ENCODE measurements at regions not wholly inside any gene's neighbourhood (a gene's known extent, or its start where the extent isn't known, plus 50 kb on each side); places are given as distances from the start of the nearest gene placed in this dataset.
"Not testable (repeated sequence)": the region's sequence is repeated elsewhere in the genome, so short reads cannot be mapped to it uniquely, and the experiment has no call there.

DNA sequence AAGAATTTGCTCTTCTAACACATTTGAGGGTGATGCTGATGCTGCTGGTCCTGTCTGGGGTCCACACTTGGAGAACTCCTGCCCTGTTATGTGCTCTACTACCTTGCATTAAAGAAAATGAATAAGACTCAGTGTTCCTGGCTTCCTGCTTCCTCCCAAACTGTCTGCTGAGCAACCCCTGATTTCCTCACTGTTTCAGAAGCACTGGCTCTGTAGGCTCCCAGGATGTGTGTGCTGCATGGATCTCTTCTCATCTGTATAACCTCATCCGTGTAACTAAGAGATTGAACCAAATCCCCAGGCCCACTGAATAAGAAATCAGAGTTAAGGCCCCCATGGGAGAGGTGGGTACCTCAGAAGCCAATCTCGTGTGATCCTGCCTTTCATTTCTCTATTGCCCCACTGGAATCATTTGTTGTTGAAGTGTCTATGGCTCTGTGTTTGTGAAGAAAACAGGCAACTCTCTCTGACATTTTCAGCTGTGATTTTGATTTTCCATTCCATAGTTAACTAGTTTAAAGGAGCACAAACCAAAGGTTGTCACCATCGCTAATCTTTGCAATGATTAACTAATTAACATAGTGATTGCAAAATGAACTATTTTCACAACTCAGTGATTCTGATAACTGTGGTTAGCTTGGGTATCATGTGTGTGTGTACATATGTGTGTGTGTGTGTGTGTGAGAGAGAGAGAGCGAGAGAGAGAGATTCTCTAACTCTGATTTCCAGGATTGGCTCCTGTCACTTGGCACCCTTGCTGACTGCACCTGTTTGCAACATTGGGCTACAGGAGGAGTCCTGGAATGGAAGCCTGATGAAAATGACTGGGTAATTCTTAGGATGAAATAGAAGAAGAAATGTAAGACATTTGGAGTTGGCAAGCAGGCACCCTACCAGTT is 196.2 kb downstream of the SLC38A4 start:
- peaks cover 4% of the 10 kb centered on the region for H3K4me1 Mint-ChIP-seq (ENCODE audit: low read depth)
- DNase-seq (ENCODE audit: low spot score), result no peak

GRCh38 chr12:46628176-46628575 is 197.6 kb downstream of the SLC38A4 start:
- no peak for DNase-seq (ENCODE audit: low spot score)
- Mint-ChIP-seq H3K27ac (no peak overlapping the region), H3K4me3 (no peak overlapping the region), H3K36me3 (ENCODE audit: low read depth) (peaks cover 8% of the 10 kb centered on the region), H3K27me3 (ENCODE audit: low read depth) (no peaks in the 10 kb centered on the region), H3K9me3 (no peaks in the 10 kb centered on the region), H3K4me1 (ENCODE audit: low read depth) (peaks cover 5% of the 10 kb centered on the region)

More for the DNA sequence above, 196.2 kb downstream of the SLC38A4 start:
- Mint-ChIP-seq H3K27ac (no peak overlapping the region), H3K27me3 (ENCODE audit: low read depth) (no peaks in the 10 kb centered on the region), H3K4me3 (no peak overlapping the region), H3K9me3 (peaks cover 7% of the 10 kb centered on the region), H3K36me3 (ENCODE audit: low read depth) (peaks cover 12% of the 10 kb centered on the region)

GRCh38 chr12:46627686-46628085 is 198.1 kb downstream of the SLC38A4 start:
- Mint-ChIP-seq H3K4me3 (no peak overlapping the region), H3K27me3 (ENCODE audit: low read depth) (no peaks in the 10 kb centered on the region), H3K4me1 (ENCODE audit: low read depth) (peaks cover 5% of the 10 kb centered on the region), H3K9me3 (no peaks in the 10 kb centered on the region), H3K27ac (no peak overlapping the region), H3K36me3 (ENCODE audit: low read depth) (peaks cover 8% of the 10 kb centered on the region)
- no peak for DNase-seq (ENCODE audit: low spot score)

DNA sequence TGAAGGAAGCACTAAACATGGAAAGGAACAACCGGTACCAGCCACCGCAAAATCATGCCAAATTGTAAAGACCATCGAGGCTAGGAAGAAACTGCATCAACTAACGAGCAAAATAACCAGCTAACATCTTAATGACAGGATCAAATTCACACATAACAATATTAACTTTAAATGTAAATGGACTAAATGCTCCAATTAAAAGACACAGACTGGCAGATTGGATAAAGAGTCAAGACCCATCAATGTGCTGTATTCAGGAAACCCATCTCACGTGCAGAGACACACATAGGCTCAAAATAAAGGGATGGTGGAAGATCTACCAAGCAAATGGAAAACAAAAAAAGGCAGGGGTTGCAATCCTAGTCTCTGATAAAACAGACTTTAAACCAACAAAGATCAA is 206.3 kb downstream of the SLC38A4 start:
- H3K27ac Mint-ChIP-seq; H3K27me3 Mint-ChIP-seq (ENCODE audit: low read depth); H3K4me1 Mint-ChIP-seq (ENCODE audit: low read depth); DNase-seq (ENCODE audit: low spot score); H3K4me3 Mint-ChIP-seq: not testable (repeated sequence)
- peaks cover 30% of the 10 kb centered on the region for H3K36me3 Mint-ChIP-seq (ENCODE audit: low read depth)
- peaks cover 39% of the 10 kb centered on the region for H3K9me3 Mint-ChIP-seq

- DNase-seq (ENCODE audit: low spot score); H3K27ac Mint-ChIP-seq; H3K4me3 Mint-ChIP-seq; H3K4me1 Mint-ChIP-seq (ENCODE audit: low read depth); H3K27me3 Mint-ChIP-seq (ENCODE audit: low read depth): not testable (repeated sequence)
- peaks cover 51% of the 10 kb centered on the region for H3K9me3 Mint-ChIP-seq
- H3K36me3 Mint-ChIP-seq (ENCODE audit: low read depth), result peaks cover 41% of the 10 kb centered on the region
Measured at GRCh38 chr12:46617737-46618136, 208.1 kb downstream of the SLC38A4 start.

DNA sequence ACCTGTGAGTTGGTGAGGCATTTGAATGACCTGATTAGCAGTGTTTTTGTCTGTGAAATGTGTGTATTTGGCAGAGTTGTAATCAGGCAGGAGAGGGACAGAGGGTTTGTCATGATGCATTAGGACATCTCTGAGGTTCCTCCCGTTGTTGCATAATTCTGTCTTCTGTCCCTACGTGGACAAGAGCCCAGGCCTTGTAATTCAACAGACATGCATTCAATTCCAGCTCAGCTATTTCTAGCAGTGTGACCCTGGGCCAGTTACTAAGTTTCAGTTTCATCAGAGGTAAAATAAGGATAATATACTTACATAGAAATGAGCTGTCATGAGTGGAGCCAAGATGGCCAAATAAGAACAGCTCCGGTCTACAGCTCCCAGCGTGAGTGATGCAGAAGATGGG is 208.6 kb downstream of the SLC38A4 start:
- no peak overlapping the region for H3K27ac Mint-ChIP-seq
- no peak overlapping the region for H3K4me3 Mint-ChIP-seq
- no peaks in the 10 kb centered on the region for H3K27me3 Mint-ChIP-seq (ENCODE audit: low read depth)
- H3K36me3 Mint-ChIP-seq (ENCODE audit: low read depth), result peaks cover 45% of the 10 kb centered on the region
- peaks cover 57% of the 10 kb centered on the region for H3K9me3 Mint-ChIP-seq
- H3K4me1 Mint-ChIP-seq (ENCODE audit: low read depth), result peaks cover 6% of the 10 kb centered on the region
- DNase-seq (ENCODE audit: low spot score), result no peak

DNA sequence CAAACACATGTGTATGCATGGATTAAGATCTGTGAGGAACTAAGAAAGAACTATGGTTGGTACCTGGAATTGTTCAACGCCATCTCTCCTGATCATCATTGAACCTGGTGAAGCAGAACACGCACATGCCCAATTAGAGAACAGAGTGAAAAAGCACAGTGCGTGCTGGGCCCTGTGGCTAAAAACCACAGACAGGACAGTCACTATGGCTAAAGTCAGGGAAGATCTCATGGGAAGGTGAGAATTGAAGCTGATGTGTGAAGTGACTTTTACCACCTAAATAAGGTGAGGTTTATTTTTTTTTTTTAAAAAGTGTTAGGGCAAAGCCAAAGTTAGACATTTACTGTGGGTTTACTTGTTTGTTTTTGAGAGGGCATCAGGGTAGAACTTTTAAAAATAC is 215.0 kb downstream of the SLC38A4 start:
- Mint-ChIP-seq H3K4me1 (ENCODE audit: low read depth) (peaks cover 41% of the 10 kb centered on the region), H3K27me3 (ENCODE audit: low read depth) (no peaks in the 10 kb centered on the region), H3K4me3 (no peak overlapping the region), H3K36me3 (ENCODE audit: low read depth) (peaks cover 45% of the 10 kb centered on the region), H3K9me3 (peaks cover 56% of the 10 kb centered on the region), H3K27ac (no peak overlapping the region)
- no peak for DNase-seq (ENCODE audit: low spot score)

DNA sequence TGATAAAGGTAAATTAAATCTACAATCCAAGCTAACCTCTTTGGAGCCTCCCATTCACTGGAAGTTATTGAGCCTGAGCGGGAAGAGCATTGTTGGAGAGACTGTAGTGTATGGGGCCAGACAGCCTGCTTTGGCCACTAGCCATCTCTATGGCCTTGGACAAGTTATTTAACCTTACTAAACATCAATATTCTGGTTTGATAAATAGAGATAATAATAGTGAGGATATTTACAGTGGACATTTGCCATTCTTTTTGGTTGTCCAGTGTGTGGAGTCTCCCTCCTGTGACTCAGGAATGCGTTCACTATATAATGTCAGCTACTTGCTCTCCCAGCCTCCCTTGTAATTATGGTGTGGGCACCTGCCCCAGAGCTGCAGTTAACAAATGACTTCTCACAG is 216.1 kb downstream of the SLC38A4 start:
- peaks cover 42% of the 10 kb centered on the region for H3K4me1 Mint-ChIP-seq (ENCODE audit: low read depth)
- H3K27ac Mint-ChIP-seq, result peak overlapping the region; percentile 86
- no peaks in the 10 kb centered on the region for H3K27me3 Mint-ChIP-seq (ENCODE audit: low read depth)
- peaks cover 45% of the 10 kb centered on the region for H3K36me3 Mint-ChIP-seq (ENCODE audit: low read depth)
- peaks cover 54% of the 10 kb centered on the region for H3K9me3 Mint-ChIP-seq
- no peak for DNase-seq (ENCODE audit: low spot score)
- peak overlapping the region; percentile 76 for H3K4me3 Mint-ChIP-seq

GRCh38 chr12:46609273-46609623 is 216.5 kb downstream of the SLC38A4 start:
- peak; percentile 34 for DNase-seq (ENCODE audit: low spot score)
- Mint-ChIP-seq H3K4me1 (ENCODE audit: low read depth) (peaks cover 42% of the 10 kb centered on the region), H3K27ac (peak overlapping the region; percentile 86), H3K36me3 (ENCODE audit: low read depth) (peaks cover 46% of the 10 kb centered on the region), H3K9me3 (peaks cover 54% of the 10 kb centered on the region), H3K27me3 (ENCODE audit: low read depth) (no peaks in the 10 kb centered on the region), H3K4me3 (peak overlapping the region; percentile 76)

DNA sequence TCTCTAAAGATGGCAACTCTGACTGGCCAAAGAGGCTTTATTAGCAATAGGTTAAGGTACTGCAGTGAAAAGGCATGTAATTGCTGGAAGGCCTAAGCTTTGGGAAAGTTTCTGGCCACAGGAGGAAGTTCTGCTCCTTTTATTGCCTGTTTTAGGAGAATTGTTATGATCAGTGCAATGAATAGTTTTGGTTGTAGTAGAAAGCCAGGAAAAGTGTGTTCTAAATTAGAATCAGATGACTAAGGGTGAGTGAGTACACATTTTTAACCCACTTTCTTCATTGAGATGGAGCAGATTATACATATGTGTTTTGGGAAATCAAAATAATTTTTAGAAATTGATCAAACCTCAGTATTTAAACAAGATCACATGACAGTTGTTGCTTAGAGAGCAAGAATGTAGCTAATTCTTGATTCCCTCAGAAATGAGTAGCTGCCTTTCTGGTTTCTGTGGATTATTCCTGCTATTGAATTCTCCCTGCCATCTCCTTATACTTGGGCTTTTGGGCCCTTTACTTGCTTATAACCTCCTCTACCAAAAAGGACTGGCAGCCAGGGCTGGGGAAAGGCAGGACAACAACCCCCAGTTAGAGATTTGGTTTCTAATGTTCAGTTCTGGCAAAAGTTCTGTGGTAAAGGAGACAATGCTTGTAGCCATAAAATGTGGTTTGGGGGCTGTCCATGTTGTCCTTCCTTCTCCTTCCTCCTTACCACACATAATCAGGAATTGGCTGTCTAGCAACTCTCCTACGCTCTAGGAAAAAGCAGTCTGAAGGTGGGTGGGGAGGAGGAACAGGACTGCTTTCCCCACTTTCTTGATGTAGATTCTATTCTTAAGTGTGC is 217.1 kb downstream of the SLC38A4 start:
- H3K4me1 Mint-ChIP-seq (ENCODE audit: low read depth), result peaks cover 42% of the 10 kb centered on the region
- peak overlapping the region; percentile 76 for H3K4me3 Mint-ChIP-seq
- no peak for DNase-seq (ENCODE audit: low spot score)
- peaks cover 46% of the 10 kb centered on the region for H3K36me3 Mint-ChIP-seq (ENCODE audit: low read depth)
- H3K27me3 Mint-ChIP-seq (ENCODE audit: low read depth), result no peaks in the 10 kb centered on the region
- peak overlapping the region; percentile 86 for H3K27ac Mint-ChIP-seq
- H3K9me3 Mint-ChIP-seq, result peaks cover 53% of the 10 kb centered on the region

- no peak overlapping the region for H3K4me3 Mint-ChIP-seq
- DNase-seq (ENCODE audit: low spot score), result no peak
- H3K27me3 Mint-ChIP-seq (ENCODE audit: low read depth), result no peaks in the 10 kb centered on the region
- H3K4me1 Mint-ChIP-seq (ENCODE audit: low read depth), result peaks cover 35% of the 10 kb centered on the region
- no peak overlapping the region for H3K27ac Mint-ChIP-seq
- peaks cover 58% of the 10 kb centered on the region for H3K9me3 Mint-ChIP-seq
- peaks cover 47% of the 10 kb centered on the region for H3K36me3 Mint-ChIP-seq (ENCODE audit: low read depth)
Measured at GRCh38 chr12:46604684-46605083, 221.1 kb downstream of the SLC38A4 start.

GRCh38 chr12:46603776-46604456 is 221.9 kb downstream of the SLC38A4 start:
- no peaks in the 10 kb centered on the region for H3K27me3 Mint-ChIP-seq (ENCODE audit: low read depth)
- peaks cover 62% of the 10 kb centered on the region for H3K9me3 Mint-ChIP-seq

GRCh38 chr12:46602474-46602873 is 223.3 kb downstream of the SLC38A4 start:
- Mint-ChIP-seq H3K4me1 (ENCODE audit: low read depth) (peaks cover 20% of the 10 kb centered on the region), H3K27ac (no peak overlapping the region), H3K9me3 (peaks cover 70% of the 10 kb centered on the region), H3K27me3 (ENCODE audit: low read depth) (no peaks in the 10 kb centered on the region), H3K36me3 (ENCODE audit: low read depth) (peaks cover 55% of the 10 kb centered on the region), H3K4me3 (peak overlapping the region; percentile 10)
- DNase-seq (ENCODE audit: low spot score), result no peak

More at GRCh38 chr12:46603776-46604456, 221.9 kb downstream of the SLC38A4 start:
- Mint-ChIP-seq H3K36me3 (ENCODE audit: low read depth) (peaks cover 49% of the 10 kb centered on the region), H3K4me1 (ENCODE audit: low read depth) (peaks cover 27% of the 10 kb centered on the region), H3K27ac (no peak overlapping the region), H3K4me3 (no peak overlapping the region)
- no peak for DNase-seq (ENCODE audit: low spot score)

Data from T-helper 2 cell treated with Interferon-gamma antibody and Interleukin-4, amounts not matched to agents 5 μg/mL and 100 μg/mL, for 36 hours (primary cell).